ENCODE measurements at regions not wholly inside any gene's neighbourhood (a gene's known extent, or its start where the extent isn't known, plus 50 kb on each side); places are given as distances from the start of the nearest gene placed in this dataset.

GRCh38 chrX:42415636-42416035 lies 362.3 kb downstream of the PPP1R2C start:
- DNase-seq: no peak
- Histone ChIP-seq H3K36me3 (no peaks in the 10 kb centered on the region), H3K4me3 (no peak overlapping the region), H3K27ac (no peak overlapping the region), H3K9me3 (no peaks in the 10 kb centered on the region), H3K4me1 (no peaks in the 10 kb centered on the region), H3K27me3 (peaks cover 0 to 11% (median 0%) of the 10 kb centered on the region in 4 donors)
- TF ChIP-seq CTCF (IDR thresholded peaks at IDR 0.05): no peak
- no peak for FAIRE-seq
- intact Hi-C loops (cut with DNase I): no loop called here
- ATAC-seq: no peak
- 59 to 73% methylated on average over 2 of the region's 2 CpGs for WGBS, 2 donors

GRCh38 chrX:42414057-42414456 lies 363.9 kb downstream of the PPP1R2C start:
- Histone ChIP-seq H3K4me3 (no peak overlapping the region), H3K9me3 (no peaks in the 10 kb centered on the region), H3K4me1 (no peaks in the 10 kb centered on the region), H3K27me3 (peaks cover 0 to 11% (median 0%) of the 10 kb centered on the region in 4 donors), H3K36me3 (no peaks in the 10 kb centered on the region), H3K27ac (no peak overlapping the region)
- intact Hi-C loops (cut with DNase I): no loop called here
- no peak for TF ChIP-seq CTCF (IDR thresholded peaks at IDR 0.05)
- 82 to 84% methylated on average over 5 of the region's 5 CpGs for WGBS, 2 donors
- no peak for FAIRE-seq
- no peak for DNase-seq
- ATAC-seq: no peak

DNA sequence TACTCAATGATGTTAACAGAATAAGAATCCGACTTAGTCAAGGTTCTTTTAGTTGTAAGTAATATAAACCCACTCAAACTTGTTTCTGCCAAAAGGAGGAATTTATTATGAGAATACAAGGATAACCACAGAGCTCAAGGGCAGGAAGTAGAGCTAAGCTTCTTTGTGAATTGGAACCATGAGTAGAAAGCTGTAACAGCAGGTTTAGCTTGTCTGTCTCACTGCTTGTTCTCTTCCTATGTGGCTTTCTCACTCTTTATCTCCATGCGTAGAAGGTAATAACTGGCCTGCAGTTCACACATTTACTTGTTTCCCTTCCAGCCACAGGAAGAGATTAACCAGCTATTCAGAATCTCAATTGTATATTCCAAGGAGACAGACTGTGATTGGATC lies 378.3 kb downstream of the PPP1R2C start:
- no peak for FAIRE-seq
- WGBS, 2 donors: 53 to 55% methylated on average over 2 of the region's 2 CpGs
- intact Hi-C loops (cut with DNase I): no loop called here

GRCh38 chrX:42398967-42399631 lies 378.9 kb downstream of the PPP1R2C start:
- WGBS, 2 donors: 72 to 76% methylated on average over 8 of the region's 8 CpGs
- H3K36me3 ChIP-seq: no peaks in the 10 kb centered on the region
- no peaks in the 10 kb centered on the region for H3K4me1 ChIP-seq
- H3K4me3 ChIP-seq: no peak overlapping the region
- H3K27me3 ChIP-seq: peaks cover 0 to 3% (median 0%) of the 10 kb centered on the region in 4 donors
- H3K27ac ChIP-seq: no peak overlapping the region
- FAIRE-seq (no peak), ATAC-seq (no peak), DNase-seq (no peak)
- intact Hi-C loops (cut with DNase I): no loop called here
- no peaks in the 10 kb centered on the region for H3K9me3 ChIP-seq
- no peak for TF ChIP-seq CTCF (IDR thresholded peaks at IDR 0.05)

More for the DNA sequence above, 378.3 kb downstream of the PPP1R2C start:
- peaks cover 0 to 3% (median 1%) of the 10 kb centered on the region in 4 donors for H3K27me3 ChIP-seq
- no peak overlapping the region for H3K27ac ChIP-seq
- DNase-seq: no peak
- no peak overlapping the region for H3K4me3 ChIP-seq
- no peak for ATAC-seq
- H3K4me1 ChIP-seq: no peaks in the 10 kb centered on the region
- no peaks in the 10 kb centered on the region for H3K36me3 ChIP-seq
- H3K9me3 ChIP-seq: no peaks in the 10 kb centered on the region
- no peak for TF ChIP-seq CTCF (IDR thresholded peaks at IDR 0.05)

- WGBS, 2 donors: 68 to 74% methylated on average over 4 of the region's 4 CpGs
- ATAC-seq: no peak
- Histone ChIP-seq H3K9me3 (no peaks in the 10 kb centered on the region), H3K27ac (no peak overlapping the region), H3K4me3 (no peak overlapping the region), H3K4me1 (no peaks in the 10 kb centered on the region), H3K36me3 (no peaks in the 10 kb centered on the region), H3K27me3 (no peaks in the 10 kb centered on the region)
- no peak for TF ChIP-seq CTCF (IDR thresholded peaks at IDR 0.05)
- intact Hi-C loops (cut with DNase I): no loop called here
- no peak for FAIRE-seq
- DNase-seq: no peak
Observed at GRCh38 chrX:42396136-42396535, 381.8 kb downstream of the PPP1R2C start.

Data from pancreas (tissue), 10 donors.